DND-41 (cell line): ENCODE measurements at regions not wholly inside any gene's neighbourhood (a gene's known extent, or its start where the extent isn't known, plus 50 kb on each side); places are given as distances from the start of the nearest gene placed in this dataset.

Source experiments
- CTCF ChIP-seq: IDR thresholded peaks from 2 replicates; pipeline ENCODE4 v1.5.1; 2012; ENCODE audit warnings: borderline replicate concordance, low read length, moderate library complexity, mild to moderate bottlenecking; ENCODE audit not compliant: poor library complexity, severe bottlenecking; ENCODE audit errors: extremely low read depth
- EZH2 ChIP-seq: IDR thresholded peaks from 3 replicates; pipeline ENCODE4 v1.6.1; 2012; ENCODE audit warnings: borderline replicate concordance, low read depth, mild to moderate bottlenecking, moderate library complexity, low read length, inconsistent platforms; ENCODE audit not compliant: severe bottlenecking

- no peak for TF ChIP-seq CTCF
- no peak for TF ChIP-seq EZH2
These were observed 114.1 kb upstream of the NCKAP5 start for GRCh38 chr2:133682347-133682746.
